ENCODE measurements at regions not wholly inside any gene's neighbourhood (a gene's known extent, or its start where the extent isn't known, plus 50 kb on each side); places are given as distances from the start of the nearest gene placed in this dataset.

GRCh38 chr6:147712841-147713240, 204.4 kb downstream of the SAMD5 start:
- H3K36me3 ChIP-seq (ENCODE audit: control insufficient read depth, insufficient read depth, low read length): no peaks in the 10 kb centered on the region
- DNase-seq (ENCODE audit: extremely low read depth, insufficient read length): no peak
- TF ChIP-seq, protein P1, sequence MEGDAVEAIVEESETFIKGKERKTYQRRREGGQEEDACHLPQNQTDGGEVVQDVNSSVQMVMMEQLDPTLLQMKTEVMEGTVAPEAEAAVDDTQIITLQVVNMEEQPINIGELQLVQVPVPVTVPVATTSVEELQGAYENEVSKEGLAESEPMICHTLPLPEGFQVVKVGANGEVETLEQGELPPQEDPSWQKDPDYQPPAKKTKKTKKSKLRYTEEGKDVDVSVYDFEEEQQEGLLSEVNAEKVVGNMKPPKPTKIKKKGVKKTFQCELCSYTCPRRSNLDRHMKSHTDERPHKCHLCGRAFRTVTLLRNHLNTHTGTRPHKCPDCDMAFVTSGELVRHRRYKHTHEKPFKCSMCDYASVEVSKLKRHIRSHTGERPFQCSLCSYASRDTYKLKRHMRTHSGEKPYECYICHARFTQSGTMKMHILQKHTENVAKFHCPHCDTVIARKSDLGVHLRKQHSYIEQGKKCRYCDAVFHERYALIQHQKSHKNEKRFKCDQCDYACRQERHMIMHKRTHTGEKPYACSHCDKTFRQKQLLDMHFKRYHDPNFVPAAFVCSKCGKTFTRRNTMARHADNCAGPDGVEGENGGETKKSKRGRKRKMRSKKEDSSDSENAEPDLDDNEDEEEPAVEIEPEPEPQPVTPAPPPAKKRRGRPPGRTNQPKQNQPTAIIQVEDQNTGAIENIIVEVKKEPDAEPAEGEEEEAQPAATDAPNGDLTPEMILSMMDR (IDR thresholded peaks at IDR 0.05; ENCODE audit: insufficient read depth, low read length, poor library complexity, severe bottlenecking): no peak
- H3K27me3 ChIP-seq (replicated peaks; ENCODE audit: control insufficient read depth, insufficient read depth, low read length): no peaks in the 10 kb centered on the region
- no peak overlapping the region for H3K4me3 ChIP-seq (replicated peaks; ENCODE audit: low read depth, low read length)

GRCh38 chr6:147715035-147715434, 206.5 kb downstream of the SAMD5 start:
- DNase-seq (ENCODE audit: extremely low read depth, insufficient read length): no peak
- Histone ChIP-seq H3K36me3 (ENCODE audit: control insufficient read depth, insufficient read depth, low read length) (no peaks in the 10 kb centered on the region), H3K4me3 (replicated peaks; ENCODE audit: low read depth, low read length) (no peak overlapping the region), H3K27me3 (replicated peaks; ENCODE audit: control insufficient read depth, insufficient read depth, low read length) (no peaks in the 10 kb centered on the region)
- TF ChIP-seq, protein P1 (IDR thresholded peaks at IDR 0.05; ENCODE audit: insufficient read depth, low read length, poor library complexity, severe bottlenecking): no peak

GRCh38 chr6:147716434-147716833, 207.9 kb downstream of the SAMD5 start:
- no peak overlapping the region for H3K4me3 ChIP-seq (replicated peaks; ENCODE audit: low read depth, low read length)
- TF ChIP-seq, protein P1 (IDR thresholded peaks at IDR 0.05; ENCODE audit: insufficient read depth, low read length, poor library complexity, severe bottlenecking): no peak
- H3K27me3 ChIP-seq (replicated peaks; ENCODE audit: control insufficient read depth, insufficient read depth, low read length): no peaks in the 10 kb centered on the region
- no peak for DNase-seq (ENCODE audit: extremely low read depth, insufficient read length)
- H3K36me3 ChIP-seq (ENCODE audit: control insufficient read depth, insufficient read depth, low read length): no peaks in the 10 kb centered on the region

- H3K4me3 ChIP-seq (replicated peaks; ENCODE audit: low read depth, low read length): no peak overlapping the region
- H3K27me3 ChIP-seq (replicated peaks; ENCODE audit: control insufficient read depth, insufficient read depth, low read length): no peaks in the 10 kb centered on the region
- H3K36me3 ChIP-seq (ENCODE audit: control insufficient read depth, insufficient read depth, low read length): no peaks in the 10 kb centered on the region
- TF ChIP-seq, protein P1 (IDR thresholded peaks at IDR 0.05; ENCODE audit: insufficient read depth, low read length, poor library complexity, severe bottlenecking): no peak
- no peak for DNase-seq (ENCODE audit: extremely low read depth, insufficient read length)
These were observed 209.5 kb downstream of the SAMD5 start for GRCh38 chr6:147717991-147718390.

DNA sequence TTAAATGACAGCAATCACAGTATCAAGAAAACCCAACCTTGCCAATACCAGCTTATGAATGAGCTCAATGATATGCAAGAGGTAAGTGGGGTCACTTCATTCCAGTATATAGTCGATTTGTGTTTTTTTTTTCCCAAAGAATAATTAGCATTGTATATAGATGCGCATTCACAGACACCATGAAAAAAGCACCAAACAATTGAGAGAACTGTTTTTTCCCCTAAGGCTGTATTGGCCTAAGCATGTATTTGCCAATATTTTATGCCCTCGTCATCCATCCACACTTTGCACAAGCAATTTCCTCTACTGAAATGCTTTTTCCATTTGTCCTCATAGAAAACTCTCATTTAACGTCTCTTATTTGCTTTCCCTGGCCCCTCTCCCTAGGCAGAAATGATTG, 213.7 kb downstream of the SAMD5 start:
- no peak overlapping the region for H3K4me3 ChIP-seq (replicated peaks; ENCODE audit: low read depth, low read length)
- no peak for DNase-seq (ENCODE audit: extremely low read depth, insufficient read length)
- H3K27me3 ChIP-seq (replicated peaks; ENCODE audit: control insufficient read depth, insufficient read depth, low read length): no peaks in the 10 kb centered on the region
- no peaks in the 10 kb centered on the region for H3K36me3 ChIP-seq (ENCODE audit: control insufficient read depth, insufficient read depth, low read length)
- TF ChIP-seq, protein P1 (IDR thresholded peaks at IDR 0.05; ENCODE audit: insufficient read depth, low read length, poor library complexity, severe bottlenecking): no peak

- Histone ChIP-seq H3K36me3 (ENCODE audit: control insufficient read depth, insufficient read depth, low read length) (no peaks in the 10 kb centered on the region), H3K27me3 (replicated peaks; ENCODE audit: control insufficient read depth, insufficient read depth, low read length) (no peaks in the 10 kb centered on the region), H3K4me3 (replicated peaks; ENCODE audit: low read depth, low read length) (no peak overlapping the region)
- TF ChIP-seq, protein P1 (IDR thresholded peaks at IDR 0.05; ENCODE audit: insufficient read depth, low read length, poor library complexity, severe bottlenecking): no peak
- DNase-seq (ENCODE audit: extremely low read depth, insufficient read length): no peak
These were observed 216.0 kb downstream of the SAMD5 start for GRCh38 chr6:147724454-147724853.

Measured in GM06990 (cell line).